Globus pallidus (tissue), 1 donor: ENCODE measurements at regions not wholly inside any gene's neighbourhood (a gene's known extent, or its start where the extent isn't known, plus 50 kb on each side); places are given as distances from the start of the nearest gene placed in this dataset.

Source experiments
- DNase-seq: peaks from one replicate; pipeline ENCODE4 v3.0.0-alpha.2; 2015; ENCODE audit warnings: low spot score

GRCh38 chr1:34270181-34270580, 93.5 kb downstream of the C1orf94 start:
- no peak for DNase-seq

DNA sequence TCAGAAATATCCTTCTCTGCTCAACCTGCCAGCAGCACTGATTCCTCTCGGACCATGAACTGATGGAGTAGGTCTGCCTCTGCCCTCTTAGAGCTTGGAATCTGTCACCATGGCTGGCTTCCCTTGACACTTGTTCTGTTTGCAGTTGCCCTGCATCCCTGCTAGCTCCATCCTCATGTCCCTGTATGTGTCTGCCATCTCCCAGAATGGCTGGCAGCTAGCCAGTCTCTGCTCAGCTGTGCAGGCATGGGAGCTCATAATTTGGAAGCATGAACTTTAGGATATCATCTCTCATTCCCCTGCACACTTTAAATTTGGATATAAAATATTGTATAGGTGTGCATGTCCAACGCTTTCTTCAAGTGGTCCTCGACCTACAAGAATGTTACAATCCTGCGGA, 95.4 kb downstream of the C1orf94 start:
- no peak for DNase-seq

GRCh38 chr1:34275150-34275549, 98.4 kb downstream of the C1orf94 start:
- DNase-seq = no peak

DNA sequence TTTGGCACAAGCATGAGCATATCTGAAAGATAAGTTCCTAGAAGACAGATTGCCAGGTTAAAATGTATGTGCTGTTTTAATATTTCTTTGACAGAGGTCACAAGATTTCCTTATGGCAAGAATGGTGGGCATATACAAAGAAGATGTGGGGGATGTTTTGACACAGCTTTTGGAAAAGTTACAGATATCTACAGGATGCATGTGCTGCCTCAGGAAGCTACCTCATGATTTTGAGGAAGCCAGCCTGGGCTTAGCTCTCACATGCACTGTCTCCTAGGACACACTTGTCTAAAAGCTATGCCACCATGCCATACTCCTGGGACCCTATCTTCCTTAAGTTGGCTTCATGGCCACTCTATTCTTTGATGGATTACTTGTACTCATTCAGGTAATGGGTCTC, 99.9 kb downstream of the C1orf94 start:
- DNase-seq = no peak

- no peak for DNase-seq
These were observed 100.4 kb downstream of the C1orf94 start for GRCh38 chr1:34277150-34277549.

GRCh38 chr1:34278211-34278610, 101.5 kb downstream of the C1orf94 start:
- no peak for DNase-seq

DNA sequence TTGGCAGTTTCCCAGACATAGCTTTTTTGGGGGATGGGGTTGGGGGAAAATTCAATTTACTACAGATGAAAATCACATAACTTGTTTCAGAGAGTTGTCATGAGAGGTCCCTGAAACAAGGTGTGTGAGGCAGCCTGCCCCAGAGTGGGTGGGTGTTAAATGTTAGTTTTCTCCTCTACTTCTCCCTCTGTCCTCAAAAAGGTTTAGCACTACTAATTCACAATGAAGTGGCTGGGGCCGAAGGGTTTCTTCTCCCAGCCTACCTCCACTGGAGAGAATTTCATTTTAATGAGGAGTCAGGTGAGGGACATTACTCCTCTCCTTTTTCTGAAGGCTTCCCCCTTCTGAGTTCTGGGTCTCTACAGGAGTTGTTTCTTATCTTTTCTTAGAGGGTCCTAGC, 103.3 kb downstream of the C1orf94 start:
- DNase-seq = no peak

DNA sequence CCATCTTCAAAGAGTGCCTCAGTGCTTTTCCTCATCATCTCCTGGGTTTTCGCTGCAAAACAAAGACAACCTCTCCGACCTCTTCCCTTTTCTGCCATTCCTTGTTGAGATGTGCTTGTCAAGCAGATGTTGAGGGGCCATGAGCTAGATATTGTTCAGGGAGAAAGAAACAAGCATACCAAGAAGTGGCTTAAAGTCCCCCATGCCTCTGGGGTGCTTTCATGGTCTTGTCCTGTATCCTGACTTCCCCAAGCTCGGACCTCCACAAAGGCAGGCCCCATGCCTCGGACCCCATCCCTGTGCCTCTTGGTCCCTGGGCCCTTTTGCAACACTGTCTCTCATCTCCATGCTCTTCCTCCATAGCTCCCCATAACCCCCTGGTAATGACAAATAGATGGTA, 103.8 kb downstream of the C1orf94 start:
- DNase-seq = no peak

DNA sequence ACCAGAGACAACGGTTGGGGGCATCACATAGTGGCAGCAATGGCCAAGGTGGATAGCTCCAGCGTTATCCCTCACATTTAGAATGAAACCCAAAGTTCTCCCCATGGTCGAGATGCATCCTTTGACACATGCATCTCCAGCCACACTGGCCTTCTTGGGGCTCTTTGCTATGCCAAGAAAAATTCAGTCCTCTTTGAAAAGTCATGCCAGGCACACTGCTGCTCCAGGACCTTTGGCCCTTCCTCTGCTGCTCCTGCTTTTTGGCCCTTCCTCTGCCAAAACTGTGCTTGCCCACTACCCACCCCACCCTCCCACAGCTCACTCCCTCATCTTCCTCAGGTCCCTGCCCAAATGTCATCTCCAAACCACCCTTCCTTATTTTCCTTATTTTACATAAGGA, 106.4 kb downstream of the C1orf94 start:
- DNase-seq = no peak

DNA sequence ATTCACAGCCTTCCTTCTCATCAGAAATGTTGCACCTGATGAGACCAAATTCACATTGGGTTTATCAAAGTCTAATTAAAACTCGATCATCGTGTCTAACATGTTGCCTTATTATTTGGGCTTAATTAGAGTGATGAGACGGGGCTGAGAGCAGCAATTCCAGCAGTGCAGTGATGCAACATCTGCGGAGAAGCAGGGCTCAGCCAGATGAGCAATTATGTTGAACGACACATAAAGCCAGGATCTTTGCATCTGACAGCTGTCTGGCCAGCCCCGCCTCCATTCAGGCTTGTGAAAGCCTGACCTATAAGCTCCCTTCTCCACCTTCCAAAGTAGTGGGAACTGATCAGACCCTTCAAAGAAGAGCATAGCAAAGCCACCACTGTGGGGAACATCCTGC, 109.8 kb downstream of the C1orf94 start:
- DNase-seq = no peak

DNA sequence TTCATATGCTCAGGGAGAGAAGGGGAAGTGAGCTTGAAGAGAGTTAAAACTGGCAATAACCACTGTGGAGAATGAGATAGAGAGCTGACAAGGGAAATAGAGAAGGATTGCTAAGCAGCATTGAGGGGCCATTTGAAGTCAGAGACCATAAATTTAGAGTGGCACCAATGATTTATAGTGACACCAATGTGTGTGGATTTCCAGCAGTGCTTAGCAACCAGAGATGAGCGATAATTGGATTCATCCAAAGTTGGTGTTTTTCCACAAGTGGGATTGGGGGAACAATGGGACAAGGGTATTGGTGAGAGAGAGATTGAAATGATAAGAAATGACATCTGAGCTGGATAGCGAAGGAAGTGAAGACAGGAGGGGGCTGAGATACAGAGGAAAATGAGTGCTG, 114.1 kb downstream of the C1orf94 start:
- no peak for DNase-seq

DNA sequence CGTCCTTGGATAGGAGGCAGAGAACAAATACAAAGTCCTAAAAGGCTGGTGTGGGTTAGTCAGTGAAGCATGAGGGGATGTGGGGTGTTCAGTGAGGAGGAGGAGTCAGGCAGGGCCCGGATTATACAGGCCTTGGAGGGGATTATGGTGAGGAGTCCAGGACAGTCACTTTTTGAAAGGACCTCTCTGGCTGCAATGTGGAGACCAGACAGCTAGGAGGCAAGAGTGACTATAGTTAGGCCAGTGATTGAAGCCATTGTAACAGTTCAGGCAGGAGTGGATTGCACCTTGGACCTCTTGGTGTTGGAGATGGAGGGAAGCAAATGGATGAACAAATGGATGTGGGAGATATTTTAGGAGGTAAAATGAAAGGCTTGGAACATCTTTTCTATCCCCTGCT, 115.8 kb downstream of the C1orf94 start:
- DNase-seq = no peak

- no peak for DNase-seq
These were observed 119.4 kb downstream of the C1orf94 start for GRCh38 chr1:34296059-34296458.

DNA sequence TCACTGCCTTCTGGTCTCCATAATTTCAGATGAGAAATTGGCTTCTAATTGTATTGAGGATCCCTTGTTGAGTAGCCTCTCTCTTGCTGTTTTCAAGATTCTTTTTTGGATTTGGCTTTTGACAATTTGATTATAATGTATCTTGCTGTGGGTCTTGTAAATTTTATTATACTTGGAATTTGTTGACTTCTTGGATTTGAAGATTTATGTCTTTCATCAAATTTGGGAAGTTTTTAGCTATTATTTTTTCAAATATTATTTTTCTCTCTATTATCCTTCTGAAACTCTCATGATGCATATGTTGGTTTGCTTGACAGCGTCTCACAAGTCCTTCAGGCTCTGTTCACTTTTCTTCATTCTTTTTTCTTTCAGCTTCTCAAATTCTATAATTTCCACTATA, 126.1 kb downstream of the C1orf94 start:
- no peak for DNase-seq

DNA sequence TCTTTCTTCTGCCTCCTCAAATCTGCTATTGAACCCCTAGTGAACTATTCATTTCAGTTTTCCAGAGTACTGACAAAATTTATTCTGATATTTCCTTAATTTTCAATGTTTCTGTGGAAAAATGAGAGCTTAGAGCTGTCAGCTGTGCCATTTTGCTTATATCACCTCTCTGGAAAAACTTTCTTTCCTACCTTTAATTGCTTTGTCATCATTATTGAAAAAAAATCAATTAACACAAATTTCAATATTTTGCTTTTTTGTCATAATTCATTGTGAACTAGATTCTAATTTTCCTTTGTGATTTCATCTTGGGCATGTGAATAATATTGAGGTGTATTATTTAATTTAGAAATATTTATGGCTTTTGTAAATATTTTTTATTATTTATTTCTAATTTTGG, 126.5 kb downstream of the C1orf94 start:
- DNase-seq = no peak

DNA sequence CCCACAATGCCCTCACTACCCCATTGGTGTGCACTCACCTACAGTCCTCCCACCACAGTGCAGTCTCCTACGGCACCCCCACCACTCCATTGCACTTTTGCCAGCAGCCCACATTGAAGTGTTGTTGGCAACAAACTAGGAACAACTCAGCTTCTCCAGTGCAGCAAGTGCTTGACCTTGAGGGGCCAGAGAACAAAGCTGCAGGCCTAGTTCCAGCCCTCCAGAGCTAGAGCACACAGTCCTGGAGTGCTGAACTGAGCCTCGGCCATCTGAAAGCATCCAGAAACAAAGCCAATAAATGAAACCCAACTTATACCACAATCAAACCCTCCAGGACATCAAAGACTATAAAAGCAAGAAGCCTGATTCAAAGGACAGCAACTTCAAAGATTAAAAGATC, 129.9 kb downstream of the C1orf94 start:
- DNase-seq = no peak

GRCh38 chr1:34312359-34312758, 135.7 kb downstream of the C1orf94 start:
- DNase-seq = no peak

GRCh38 chr1:34315974-34316373, 139.3 kb downstream of the C1orf94 start:
- no peak for DNase-seq

- DNase-seq = no peak
These were observed 140.1 kb downstream of the C1orf94 start for GRCh38 chr1:34316773-34317172.

DNA sequence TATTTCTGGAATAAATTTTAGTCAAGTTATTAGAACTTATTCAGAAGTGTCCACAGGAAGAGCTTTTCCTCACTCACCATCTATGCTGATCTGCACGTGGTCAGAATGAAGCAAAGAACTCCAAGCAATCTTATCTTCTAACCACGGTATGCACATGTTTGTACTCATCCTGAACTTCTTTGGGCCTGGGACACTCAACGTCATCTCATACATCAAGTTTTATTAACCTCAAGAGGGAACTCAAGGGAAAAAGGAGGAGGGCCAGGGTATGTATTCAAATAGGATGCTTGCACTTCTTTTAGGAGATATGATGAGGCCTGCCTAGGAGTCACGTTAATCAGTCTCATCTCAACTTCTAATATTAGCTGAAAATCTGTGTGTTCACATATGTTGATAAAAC, 142.5 kb downstream of the C1orf94 start:
- no peak for DNase-seq

GRCh38 chr1:34320053-34320669, 143.5 kb downstream of the C1orf94 start:
- no peak for DNase-seq

DNA sequence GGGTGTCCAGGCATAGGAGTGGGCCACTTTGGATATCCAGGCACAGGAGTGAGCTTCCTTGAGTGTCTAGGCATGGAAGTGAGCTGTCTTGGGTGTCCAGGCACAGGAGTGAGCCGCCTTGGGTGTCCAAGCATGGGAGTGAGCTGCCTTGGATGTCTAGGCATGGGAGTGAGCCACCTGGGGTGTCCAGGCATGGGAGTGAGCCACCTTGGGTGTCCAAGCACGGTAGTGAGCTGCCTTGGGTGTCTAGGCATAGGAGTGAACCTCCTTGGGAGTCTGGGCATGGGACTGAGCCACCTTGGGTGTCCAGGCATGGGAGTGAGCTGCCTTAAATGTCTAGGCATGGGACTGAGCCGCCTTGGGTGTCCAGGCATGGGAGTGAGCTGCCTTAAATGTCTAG, 146.3 kb downstream of the C1orf94 start:
- DNase-seq = no peak

- DNase-seq = no peak
These were observed 148.3 kb downstream of the C1orf94 start for GRCh38 chr1:34324879-34325440.

DNA sequence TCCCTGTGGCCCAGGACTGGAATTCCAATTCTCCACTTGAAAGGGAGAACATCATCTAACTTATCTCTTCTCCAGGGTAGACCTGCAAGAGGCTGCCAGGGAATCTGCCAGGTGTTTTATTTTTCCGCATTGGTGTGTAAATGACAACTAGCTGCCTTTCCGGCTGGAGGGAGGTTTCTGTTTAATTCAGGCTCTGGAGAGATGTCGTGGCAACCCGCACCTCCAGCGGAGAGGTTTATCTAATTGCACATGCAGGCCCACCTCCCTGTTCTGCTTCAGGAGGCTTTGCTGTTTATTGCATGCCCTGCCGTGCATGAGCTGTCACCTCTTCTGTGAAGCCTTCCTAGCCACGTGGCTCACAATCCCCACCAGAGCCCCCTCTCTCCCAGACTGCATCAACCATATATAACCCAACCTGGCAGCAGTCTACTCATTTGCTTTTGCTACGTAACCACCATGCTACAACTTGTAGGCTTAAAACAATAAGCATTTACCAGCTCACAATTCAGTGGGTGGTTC, 151.6 kb downstream of the C1orf94 start:
- DNase-seq = no peak
